ENCODE measurements at regions not wholly inside any gene's neighbourhood (a gene's known extent, or its start where the extent isn't known, plus 50 kb on each side); places are given as distances from the start of the nearest gene placed in this dataset.

DNA sequence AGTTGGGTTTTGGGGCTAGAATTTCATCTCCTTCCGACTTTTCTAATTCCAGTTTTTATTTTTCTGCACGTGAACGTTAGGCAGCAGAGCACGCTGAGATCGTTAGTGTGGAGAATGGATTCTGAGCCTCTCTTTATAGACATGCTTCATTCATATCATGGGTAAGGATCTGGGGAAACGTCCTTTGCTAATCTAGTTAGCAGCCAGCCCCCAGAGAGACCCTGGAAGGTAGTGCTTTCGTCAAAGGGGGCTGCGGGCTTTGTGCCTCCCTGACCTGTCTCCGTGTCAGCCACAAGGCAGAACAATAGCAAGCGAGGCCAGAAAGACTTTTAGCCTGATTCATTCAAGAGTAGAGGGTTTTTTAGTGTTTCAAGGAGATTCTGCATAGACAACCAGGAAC lies 196.3 kb upstream of the KLF6 start:
- Histone ChIP-seq H4K8ac (replicated peaks; ENCODE audit: insufficient read length, low read depth, low read length) (no peak overlapping the region), H3K27me3 (ENCODE audit: insufficient read depth, low read length) (no peaks in the 10 kb centered on the region), H3K4me1 (ENCODE audit: insufficient read depth, low read length) (no peaks in the 10 kb centered on the region), H3K9ac (ENCODE audit: extremely low read depth, insufficient read length, low read length) (no peak overlapping the region), H4K20me1 (ENCODE audit: control insufficient read depth, insufficient read depth, insufficient read length) (no peaks in the 10 kb centered on the region), H3K79me2 (ENCODE audit: insufficient read depth, low read length) (no peaks in the 10 kb centered on the region), H2BK15ac (ENCODE audit: low read depth, low read length) (no peak overlapping the region), H2AK5ac (ENCODE audit: insufficient read length, low read length) (no peak overlapping the region), H2BK5ac (ENCODE audit: insufficient read length, low read length) (no peak overlapping the region), H3K4ac (ENCODE audit: low read depth, low read length) (no peak overlapping the region), H4K5ac (ENCODE audit: insufficient read length, low read depth, low read length) (no peak overlapping the region), H2BK20ac (ENCODE audit: low read depth, low read length, poor library complexity, severe bottlenecking) (no peak overlapping the region), H3K56ac (ENCODE audit: insufficient read length, low read depth, low read length) (no peak overlapping the region), H3K27ac (ENCODE audit: insufficient read length, low read depth, low read length) (no peak overlapping the region), H2AFZ (ENCODE audit: low read length) (no peak overlapping the region), H3K23me2 (ENCODE audit: insufficient read length, low read depth, low read length, poor library complexity, severe bottlenecking) (no peaks in the 10 kb centered on the region), H2BK120ac (ENCODE audit: low read depth, low read length, poor library complexity, severe bottlenecking) (no peak overlapping the region), H3K4me2 (ENCODE audit: insufficient read depth, insufficient read length, low read length) (no peak overlapping the region), H3T11ph (ENCODE audit: low read length) (no peak overlapping the region), H3K23ac (ENCODE audit: insufficient read length, low read depth, low read length) (no peak overlapping the region), H3K18ac (ENCODE audit: insufficient read length, low read depth, low read length) (no peak overlapping the region), H4K91ac (ENCODE audit: insufficient read length, low read depth, low read length) (no peak overlapping the region), H3K9me3 (ENCODE audit: control insufficient read depth, low read depth, low read length) (no peaks in the 10 kb centered on the region), H3K14ac (ENCODE audit: insufficient read depth, low read length) (no peak overlapping the region), H3K79me1 (ENCODE audit: insufficient read depth, low read depth, low read length, poor library complexity, severe bottlenecking) (no peaks in the 10 kb centered on the region), H2BK12ac (ENCODE audit: insufficient read length, low read depth, low read length) (no peak overlapping the region)
- H3K27me3 Mint-ChIP-seq (ENCODE audit: low read depth) = no peaks in the 10 kb centered on the region; the same call in 1 of the 2 replicates
- TF ChIP-seq CTCF (conservative IDR thresholded peaks at IDR 0.05) = no peak
- peak overlapping the region in 1 of 3 experiments; percentile 6; a peak in 1 of 7 replicates for H3K27ac Mint-ChIP-seq
- DNase-seq = no peak
- no peak overlapping the region for H3K4me3 Mint-ChIP-seq
- H3K36me3 Mint-ChIP-seq (ENCODE audit: insufficient read depth in 1 of 3, low read depth in 3 of 3) = peaks cover 2 to 12% (median 7%) of the 10 kb centered on the region in 3 experiments; a peak in 6 of 7 replicates
- peaks cover 10 to 13% of the 10 kb centered on the region in 2 experiments for H3K9me3 Mint-ChIP-seq
- no peaks in the 10 kb centered on the region for H3K4me1 Mint-ChIP-seq
- WGBS (ENCODE audit: extremely low coverage, insufficient read length, low lambda C conversion rate) = no CpG with 5 or more reads among the region's 10 CpGs
